ENCODE measurements at regions not wholly inside any gene's neighbourhood (a gene's known extent, or its start where the extent isn't known, plus 50 kb on each side); places are given as distances from the start of the nearest gene placed in this dataset.
A peak's percentile ranks its signal among the peaks of the same experiment; 100 is the strongest.

GRCh38 chr12:34275129-34275528 is 252.8 kb downstream of the ALG10 start:
- Histone ChIP-seq H3K9me3 (peaks cover 0 to 22% (median 9%) of the 10 kb centered on the region in 4 donors), H3K27ac (no peak overlapping the region), H3K27me3 (no peaks in the 10 kb centered on the region), H3K4me3 (no peak overlapping the region), H3K4me1 (no peaks in the 10 kb centered on the region), H3K36me3 (no peaks in the 10 kb centered on the region)
- intact Hi-C loops (cut with DNase I; ENCODE audit: low total_unique reads), result no loop called here
- no peak for DNase-seq
- no peak for TF ChIP-seq CTCF (IDR thresholded peaks at IDR 0.05)
- 82 to 92% (median 90%) methylated on average over 9 of the region's 9 CpGs for WGBS, 5 donors

DNA sequence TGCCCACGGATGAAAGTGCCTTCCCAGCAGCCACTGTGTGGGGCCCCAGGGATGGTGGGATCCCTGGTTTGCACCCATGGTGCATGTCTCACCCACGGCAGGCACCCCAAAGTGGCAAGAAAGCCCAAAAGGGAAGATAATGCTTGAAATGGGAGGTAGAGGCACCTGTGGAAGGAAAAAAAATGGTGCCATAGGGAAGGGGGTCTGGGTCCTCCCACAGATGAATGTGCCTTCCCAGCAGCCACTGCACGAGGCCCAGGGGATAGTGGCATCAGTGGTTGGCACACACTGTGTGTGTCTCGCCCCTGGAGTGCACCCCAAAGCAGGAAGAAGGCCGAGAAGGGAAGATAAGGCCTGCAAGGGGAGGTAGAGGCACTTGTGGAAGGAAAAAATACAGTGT is 264.2 kb downstream of the ALG10 start:
- H3K9me3 ChIP-seq, result peaks cover 12 to 100% (median 85%) of the 10 kb centered on the region in 4 donors
- DNase-seq, result peak in 1 of 2 donors; percentile 2
- TF ChIP-seq CTCF (IDR thresholded peaks at IDR 0.05), result no peak
- intact Hi-C loops (cut with DNase I; ENCODE audit: low total_unique reads), result no loop called here
- no peaks in the 10 kb centered on the region for H3K27me3 ChIP-seq
- no peak overlapping the region for H3K27ac ChIP-seq
- no peaks in the 10 kb centered on the region for H3K36me3 ChIP-seq
- no peaks in the 10 kb centered on the region for H3K4me1 ChIP-seq
- WGBS, 5 donors, result 41 to 51% (median 47%) methylated on average over 5 of the region's 5 CpGs
- H3K4me3 ChIP-seq, result no peak overlapping the region

GRCh38 chr12:34286934-34287333 is 264.6 kb downstream of the ALG10 start:
- WGBS, 5 donors, result 68 to 79% (median 77%) methylated on average over 6 of the region's 6 CpGs
- TF ChIP-seq EP300 (IDR thresholded peaks at IDR 0.05), result no peak
- TF ChIP-seq CTCF (IDR thresholded peaks at IDR 0.05), result no peak
- no peak for TF ChIP-seq POLR2A (IDR thresholded peaks at IDR 0.05)
- TF ChIP-seq POLR2AphosphoS5 (IDR thresholded peaks at IDR 0.05), result no peak
- H3K4me1 ChIP-seq, result no peaks in the 10 kb centered on the region
- intact Hi-C loops (cut with DNase I; ENCODE audit: low total_unique reads), result no loop called here
- H3K4me3 ChIP-seq, result no peak overlapping the region
- no peaks in the 10 kb centered on the region for H3K27me3 ChIP-seq
- no peaks in the 10 kb centered on the region for H3K36me3 ChIP-seq
- H3K9me3 ChIP-seq, result peaks cover 12 to 100% (median 87%) of the 10 kb centered on the region in 4 donors
- H3K27ac ChIP-seq, result no peak overlapping the region
- no peak for DNase-seq

DNA sequence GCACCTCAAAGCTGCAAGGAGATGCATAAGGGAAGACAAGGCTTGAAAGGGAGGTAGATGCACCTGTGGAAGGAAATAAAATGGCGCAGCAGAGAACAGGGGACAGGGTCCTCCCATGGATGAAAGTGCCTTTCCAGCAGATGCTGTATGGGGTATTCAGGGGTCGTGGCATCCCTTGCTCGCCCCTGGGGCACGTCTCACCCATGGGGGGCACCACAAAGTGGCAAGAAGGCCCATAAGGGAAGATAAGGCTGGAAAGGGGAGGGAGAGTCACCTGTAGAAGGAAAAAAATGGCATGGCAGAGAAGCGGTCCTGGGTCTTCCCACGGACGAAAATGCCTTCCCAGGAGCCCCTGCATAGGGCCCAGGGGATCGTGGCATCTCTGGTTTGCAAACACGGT is 265.1 kb downstream of the ALG10 start:
- Histone ChIP-seq H3K4me1 (no peaks in the 10 kb centered on the region), H3K27ac (no peak overlapping the region), H3K9me3 (peaks cover 12 to 100% (median 89%) of the 10 kb centered on the region in 4 donors), H3K4me3 (no peak overlapping the region), H3K27me3 (no peaks in the 10 kb centered on the region), H3K36me3 (no peaks in the 10 kb centered on the region)
- DNase-seq, result no peak
- intact Hi-C loops (cut with DNase I; ENCODE audit: low total_unique reads), result no loop called here
- TF ChIP-seq EP300 (IDR thresholded peaks at IDR 0.05) (no peak), CTCF (IDR thresholded peaks at IDR 0.05) (no peak), POLR2A (IDR thresholded peaks at IDR 0.05) (no peak), POLR2AphosphoS5 (IDR thresholded peaks at IDR 0.05) (no peak)
- WGBS, 5 donors, result 51 to 59% (median 56%) methylated on average over 9 of the region's 9 CpGs

Measured in stomach (tissue), 8 donors.